Spleen (tissue), 7 donors: ENCODE measurements at regions not wholly inside any gene's neighbourhood (a gene's known extent, or its start where the extent isn't known, plus 50 kb on each side); places are given as distances from the start of the nearest gene placed in this dataset.

Experiments
- CTCF ChIP-seq, 11 experiments: fragments of 200-600 bp in 7 of 11; fragments of 450-650 bp in 4 of 11; sonication (generic) in 4 of 11; IDR thresholded peaks in 8 of 11; conservative IDR thresholded peaks in 3 of 11; 1 replicate in 7 of 11; 2 replicates in 4 of 11; pipeline versions ENCODE4 v1.4.0 to v1.8.0; 2016 to 2021; ENCODE audit warnings: antibody characterized with exemption in 11 of 11, inconsistent platforms in 4 of 11, mild to moderate bottlenecking in 1 of 11
- POLR2A ChIP-seq, 3 donors: fragments of 450-650 bp; IDR thresholded peaks; one replicate each; pipeline ENCODE4 v1.5.1; 2017; ENCODE audit warnings: antibody characterized with exemption in 3 of 3, mild to moderate bottlenecking in 1 of 3
- POLR2AphosphoS5 ChIP-seq, 3 donors: sonication (generic); formaldehyde crosslinking; IDR thresholded peaks; one replicate each; pipeline ENCODE4 v1.5.1; 2017; ENCODE audit warnings: antibody characterized with exemption in 3 of 3
- donor health status: DM: no; HTN: no; CAD: no; lungs with moderate emphysema.
- donor health status: DM: no; HTN: no; CAD: no.
- donor health status: DM: no; HTN: no; CAD: no.

DNA sequence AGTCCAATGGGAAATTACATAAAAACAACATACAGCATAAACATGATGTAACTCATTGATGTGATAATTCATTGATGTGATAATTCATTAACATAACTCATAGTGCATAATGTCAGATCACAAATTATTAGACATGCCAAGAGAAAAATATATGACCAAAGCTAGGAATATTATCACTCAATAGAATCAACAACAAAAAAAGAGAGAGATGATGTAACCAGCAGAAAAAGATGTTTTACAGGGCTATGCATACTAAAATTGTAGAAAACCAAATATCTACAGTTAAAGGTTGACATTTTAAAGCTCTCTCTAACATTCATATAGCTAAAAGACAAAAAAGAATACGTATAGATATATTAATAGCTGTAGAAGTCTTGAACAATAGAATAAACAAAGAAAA lies 1067.2 kb upstream of the ADGRB3 start:
- TF ChIP-seq CTCF (IDR thresholded peaks at IDR 0.05 in 8 of 11, conservative IDR thresholded peaks at IDR 0.05 in 3 of 11) (no peak), POLR2AphosphoS5 (IDR thresholded peaks at IDR 0.05) (no peak), POLR2A (IDR thresholded peaks at IDR 0.05) (no peak)
